GM20431 (cell line): ENCODE measurements at regions not wholly inside any gene's neighbourhood (a gene's known extent, or its start where the extent isn't known, plus 50 kb on each side); places are given as distances from the start of the nearest gene placed in this dataset.

Experiments used
- in situ Hi-C: fragments of 300-500 bp; cut with MseI, MboI; formaldehyde crosslinking; loops from one replicate; pipeline ENCODE4 v1.15.0; 2020; ENCODE audit warnings: low sequenced_read_pairs; ENCODE audit not compliant: unreplicated experiment

DNA sequence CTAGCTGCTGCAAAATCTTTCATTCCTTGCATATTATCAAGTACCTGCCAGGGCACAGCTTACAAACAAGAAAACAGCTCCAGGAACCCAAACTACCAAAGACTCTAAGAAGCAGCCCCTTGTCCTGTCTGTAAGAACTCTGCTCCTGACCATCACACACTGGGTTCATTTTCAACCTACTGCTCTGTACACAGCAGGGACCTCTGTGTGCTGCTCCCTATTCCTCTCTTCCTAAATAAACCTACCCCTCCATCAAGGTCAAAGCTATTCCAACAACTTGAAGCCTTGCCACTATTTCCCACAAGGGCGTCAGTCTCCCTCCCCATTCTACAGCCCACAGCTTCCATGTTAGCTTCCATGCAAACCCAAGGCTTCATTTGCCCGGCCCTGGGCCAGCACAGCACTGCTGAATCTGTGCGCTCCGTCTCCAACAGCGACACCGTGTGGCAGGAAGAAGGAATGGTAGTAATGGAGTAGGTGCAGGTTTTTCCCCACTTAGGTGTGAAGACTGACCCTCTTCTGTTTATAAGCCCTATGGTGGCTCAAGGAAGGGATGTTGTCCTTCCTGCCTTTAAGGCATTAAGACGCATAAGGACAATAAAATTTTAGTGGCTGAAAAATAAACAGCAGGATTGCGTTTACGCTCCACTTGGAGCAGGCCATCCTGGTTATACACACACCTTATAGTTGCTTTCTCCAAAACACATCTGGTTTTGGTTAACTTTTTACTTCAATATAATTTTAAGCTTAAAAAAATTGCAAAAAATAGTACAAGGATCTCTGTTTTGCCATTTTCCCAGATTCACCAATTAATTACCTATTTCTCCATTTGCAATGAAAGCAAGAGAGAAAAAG, 115.2 kb upstream of the NXT1 start:
- in situ Hi-C loops: loop anchor here (25.0 kb wide), 1 partner anchor 548 kb away; no protein-coding TSS in a partner anchor

DNA sequence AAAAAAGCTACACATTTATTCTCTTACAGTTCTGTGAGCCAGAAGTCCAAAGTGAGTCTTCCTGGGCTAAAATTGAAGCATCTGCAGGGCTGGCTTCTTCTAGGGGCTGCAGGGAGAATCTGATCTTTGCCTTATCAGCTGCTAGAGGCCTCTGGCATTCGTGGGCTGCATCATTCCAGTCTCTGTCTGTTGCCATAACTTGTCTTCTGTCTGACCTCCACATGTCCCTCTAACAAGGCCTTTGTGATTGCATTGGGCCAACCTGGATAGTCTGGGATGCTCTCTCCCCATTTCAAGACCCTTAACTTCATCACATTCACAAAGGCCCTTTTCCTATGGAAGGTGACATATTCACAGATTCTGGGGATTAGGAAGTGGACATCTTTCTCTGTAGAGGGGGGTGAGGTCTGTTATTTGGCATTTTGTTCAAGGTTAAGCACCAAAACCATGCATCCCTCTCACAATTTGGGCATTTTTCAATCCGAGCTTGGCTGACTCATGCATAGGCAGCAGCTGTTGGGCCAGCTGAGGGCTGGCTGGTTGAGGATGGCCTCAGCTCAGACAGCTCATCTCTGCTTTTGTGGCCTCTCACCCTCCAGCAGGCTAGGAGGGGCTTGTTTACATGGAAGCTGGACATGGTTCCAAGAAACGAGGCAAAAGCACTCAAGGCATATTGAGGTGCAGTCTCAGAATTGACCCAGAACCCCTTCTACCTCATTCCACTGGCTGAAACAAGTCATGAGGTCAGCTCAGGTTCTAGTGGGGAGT, 116.1 kb upstream of the NXT1 start:
- in situ Hi-C loops: loop anchor here (25.0 kb wide), 1 partner anchor 547 kb away; no protein-coding TSS in a partner anchor

DNA sequence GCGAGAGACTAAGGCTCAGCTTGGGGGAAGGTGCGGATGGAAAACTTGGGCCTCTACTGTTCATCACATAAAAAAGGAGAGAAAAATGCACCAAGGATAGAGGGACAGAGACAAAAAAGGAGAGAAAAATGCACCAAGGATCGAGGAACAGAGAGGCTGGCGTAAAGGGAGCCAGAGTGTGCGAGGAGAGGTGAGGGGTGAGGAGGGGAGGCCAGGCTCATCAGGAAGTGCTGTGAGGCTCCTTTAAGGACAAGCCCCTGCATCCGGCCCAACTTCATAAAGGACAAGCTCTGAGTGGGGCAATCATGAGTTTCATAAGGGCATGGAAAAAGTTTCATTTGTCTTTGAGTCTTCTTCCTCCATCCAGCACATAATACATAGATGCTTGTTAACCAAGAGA, 117.2 kb upstream of the NXT1 start:
- in situ Hi-C loops: loop anchor here (25.0 kb wide), 1 partner anchor 546 kb away; no protein-coding TSS in a partner anchor

DNA sequence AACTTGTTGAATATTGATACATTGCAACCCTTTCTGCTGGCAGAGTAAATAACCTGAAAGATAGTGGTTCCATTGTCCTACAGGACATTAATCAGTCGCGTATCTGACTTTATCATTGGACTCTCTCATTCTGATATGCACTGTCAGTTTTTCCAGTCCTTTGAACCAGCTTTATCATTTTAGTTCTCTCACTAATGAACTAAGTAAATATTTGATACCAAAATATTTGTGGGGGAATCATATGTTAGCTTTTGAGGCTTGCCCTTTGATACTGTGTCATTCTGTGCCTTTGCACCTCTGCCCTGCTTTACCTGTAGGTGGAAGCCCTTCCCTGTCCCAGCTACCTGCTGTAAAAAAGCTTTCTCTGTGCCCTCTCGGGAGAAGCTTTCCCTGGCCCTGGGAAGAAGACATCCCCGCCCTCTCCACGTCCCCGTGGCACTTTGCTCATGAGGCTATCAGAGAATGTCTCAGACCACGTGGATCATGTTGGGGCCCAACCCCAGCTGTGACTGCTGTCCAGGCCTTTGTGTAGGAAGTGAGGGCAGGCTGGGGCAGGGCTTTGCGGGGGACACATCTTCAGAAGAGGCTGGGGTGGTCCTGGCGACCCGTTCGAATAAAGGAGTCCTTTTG, 117.8 kb upstream of the NXT1 start:
- in situ Hi-C loops: loop anchor here (25.0 kb wide), 1 partner anchor 545 kb away; no protein-coding TSS in a partner anchor

DNA sequence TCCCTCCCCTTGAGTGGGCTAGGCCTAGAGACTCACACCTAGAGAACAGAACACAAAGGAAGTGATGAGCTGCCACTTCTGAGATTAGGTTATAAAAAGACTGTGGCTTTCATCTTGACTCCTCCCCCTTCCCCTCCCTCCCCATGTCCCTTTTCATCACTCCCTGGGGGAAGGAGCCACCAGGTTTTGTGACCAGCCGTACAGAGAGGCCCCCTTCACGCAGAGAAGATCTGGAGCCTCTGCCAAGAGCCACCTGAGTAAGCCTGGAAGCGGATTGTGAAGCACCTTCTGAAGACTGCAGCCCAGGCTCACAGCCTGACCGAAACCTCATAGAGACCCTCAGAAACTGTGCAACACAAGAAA, 118.4 kb upstream of the NXT1 start:
- in situ Hi-C loops: loop anchor here (25.0 kb wide), 1 partner anchor 545 kb away; no protein-coding TSS in a partner anchor

DNA sequence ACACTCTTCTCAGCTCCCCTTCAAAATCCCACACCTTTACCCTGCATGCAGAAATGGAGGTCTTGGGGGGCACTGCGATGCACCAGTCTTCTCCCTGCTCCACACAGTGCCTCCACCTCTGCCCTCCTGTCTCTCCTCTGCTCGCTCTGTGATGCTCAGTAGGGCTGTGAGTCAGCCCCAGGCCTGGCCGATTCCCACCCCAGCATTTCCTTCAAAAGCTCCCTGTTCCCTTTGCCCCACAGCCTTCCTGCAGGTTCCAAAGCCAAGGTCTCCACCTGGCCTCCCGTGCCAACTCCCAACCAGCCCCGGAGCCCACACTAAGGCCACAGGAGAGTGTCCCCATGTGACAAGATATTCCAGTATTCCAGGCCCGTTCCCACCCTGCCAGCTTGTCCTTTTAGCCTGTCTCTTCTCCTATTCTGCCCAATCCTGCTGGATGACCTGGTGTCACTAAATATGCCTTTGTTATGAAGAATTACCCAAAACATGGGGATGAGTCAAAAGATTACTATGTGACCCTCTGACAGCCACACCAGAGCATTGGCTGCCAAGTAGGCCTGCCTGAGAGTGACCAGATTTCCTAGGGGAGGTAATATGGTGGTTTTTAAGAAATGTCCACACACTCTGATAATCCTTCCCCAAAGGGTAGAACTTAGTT, 118.9 kb upstream of the NXT1 start:
- in situ Hi-C loops: loop anchor here (25.0 kb wide), 1 partner anchor 544 kb away; no protein-coding TSS in a partner anchor

DNA sequence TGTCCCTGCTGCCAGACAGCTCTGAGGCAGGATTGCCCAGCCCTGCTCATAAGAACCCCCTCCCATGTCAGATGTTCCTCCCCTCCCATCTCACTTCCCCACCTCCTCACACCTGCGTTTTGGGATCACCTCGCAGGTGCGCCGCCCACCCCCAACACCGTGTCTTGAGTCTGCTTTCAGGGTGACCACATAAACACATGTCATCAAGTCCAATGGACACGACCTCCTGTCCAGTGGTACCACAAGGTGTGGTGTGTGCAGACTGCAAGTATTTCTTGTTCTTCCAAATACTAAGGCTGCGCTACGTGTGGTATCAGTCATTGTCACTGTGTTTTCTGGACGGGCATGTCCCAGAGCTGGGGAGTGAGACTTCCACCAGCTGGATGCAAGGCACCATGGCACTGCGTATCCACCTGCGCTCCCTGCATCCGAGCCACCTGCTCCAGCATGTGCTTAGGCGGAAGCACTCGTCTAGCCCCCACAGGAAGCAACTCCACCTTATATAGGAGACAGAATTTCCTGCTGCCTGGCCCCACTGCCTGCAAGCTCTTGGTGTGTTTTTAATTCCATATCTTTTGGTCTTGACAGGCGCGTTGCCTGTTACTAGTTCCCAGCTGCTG, 119.7 kb upstream of the NXT1 start:
- in situ Hi-C loops: loop anchor here (25.0 kb wide), 1 partner anchor 544 kb away; no protein-coding TSS in a partner anchor

DNA sequence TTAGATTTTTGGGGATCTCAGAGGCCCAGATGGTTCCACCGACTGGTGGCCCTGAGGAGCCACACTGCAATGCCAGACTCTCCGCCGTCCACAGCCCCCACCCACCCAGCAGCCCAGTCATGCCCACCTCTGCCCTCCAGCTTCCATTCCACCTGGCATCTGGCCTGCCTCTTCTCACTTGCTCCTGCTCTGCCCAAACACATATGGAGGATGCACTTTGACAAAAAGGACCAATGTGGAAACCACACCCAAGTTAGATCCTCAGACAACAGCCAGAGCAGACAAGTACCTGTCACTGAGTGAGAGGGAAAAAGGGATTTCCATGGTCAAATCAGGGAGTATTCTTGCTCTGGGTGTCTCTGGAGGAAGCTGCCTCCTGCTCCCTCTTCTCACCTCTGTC, 120.6 kb upstream of the NXT1 start:
- in situ Hi-C loops: loop anchor here (25.0 kb wide), 1 partner anchor 543 kb away; no protein-coding TSS in a partner anchor

DNA sequence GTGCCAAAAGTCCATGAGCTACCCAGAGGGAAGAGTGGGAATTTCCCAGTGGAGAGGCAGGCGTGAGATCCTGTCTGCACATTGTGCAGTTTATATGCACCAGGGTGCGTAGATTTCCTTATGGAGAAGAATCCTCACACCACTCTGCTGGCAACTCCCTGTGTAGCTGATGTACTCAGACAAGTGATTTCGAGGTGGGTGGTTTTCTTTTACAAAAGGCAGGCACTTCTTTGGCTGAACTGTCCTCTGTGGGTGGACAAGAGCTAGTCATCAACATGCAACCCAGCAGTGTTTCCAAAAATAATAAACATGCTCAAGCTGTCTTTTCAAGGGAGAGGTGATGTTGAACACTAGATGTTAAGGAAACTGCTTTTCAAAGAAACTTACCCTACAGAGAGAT, 121.7 kb upstream of the NXT1 start:
- in situ Hi-C loops: loop anchor here (25.0 kb wide), 1 partner anchor 542 kb away; no protein-coding TSS in a partner anchor

DNA sequence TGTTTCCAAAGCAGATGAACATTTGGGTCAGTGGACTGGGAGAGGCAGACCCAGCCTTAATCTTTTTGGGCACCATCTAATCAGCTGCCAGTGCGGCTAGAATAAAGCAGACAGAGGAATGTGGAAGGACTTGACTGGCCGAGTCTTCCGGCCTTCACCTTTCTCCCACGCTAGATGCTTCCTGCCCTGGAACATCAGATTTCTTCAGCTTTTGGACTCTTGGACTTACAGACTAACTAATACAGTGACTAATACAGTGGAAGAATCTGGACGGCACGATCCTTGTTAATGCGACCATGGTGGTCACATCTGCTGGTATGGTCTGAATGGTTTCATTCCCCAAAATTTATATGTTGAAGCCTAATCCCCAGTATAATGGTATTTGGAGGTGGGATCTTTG, 122.6 kb upstream of the NXT1 start:
- in situ Hi-C loops: loop anchor here (25.0 kb wide), 1 partner anchor 541 kb away; no protein-coding TSS in a partner anchor

DNA sequence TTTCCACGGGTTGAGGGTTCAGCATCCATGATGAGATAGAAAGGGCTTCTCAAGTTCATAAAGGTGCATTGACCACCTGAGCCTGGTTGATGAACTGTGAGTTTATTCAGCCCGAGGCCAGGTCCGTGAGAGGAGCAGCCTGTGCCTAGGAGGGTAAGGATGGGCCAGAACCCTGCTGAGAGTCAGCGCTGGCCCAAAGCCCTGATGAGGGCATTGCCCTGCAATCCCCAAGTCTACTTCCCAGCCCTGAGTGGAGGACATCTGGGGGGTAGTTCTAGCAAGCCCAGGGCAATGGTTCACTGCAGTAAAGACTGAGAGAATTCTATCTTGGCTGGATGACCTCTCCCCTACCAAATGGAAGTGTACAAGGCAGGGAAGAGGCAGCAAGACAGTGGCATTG, 123.3 kb upstream of the NXT1 start:
- in situ Hi-C loops: loop anchor here (25.0 kb wide), 1 partner anchor 540 kb away; no protein-coding TSS in a partner anchor

DNA sequence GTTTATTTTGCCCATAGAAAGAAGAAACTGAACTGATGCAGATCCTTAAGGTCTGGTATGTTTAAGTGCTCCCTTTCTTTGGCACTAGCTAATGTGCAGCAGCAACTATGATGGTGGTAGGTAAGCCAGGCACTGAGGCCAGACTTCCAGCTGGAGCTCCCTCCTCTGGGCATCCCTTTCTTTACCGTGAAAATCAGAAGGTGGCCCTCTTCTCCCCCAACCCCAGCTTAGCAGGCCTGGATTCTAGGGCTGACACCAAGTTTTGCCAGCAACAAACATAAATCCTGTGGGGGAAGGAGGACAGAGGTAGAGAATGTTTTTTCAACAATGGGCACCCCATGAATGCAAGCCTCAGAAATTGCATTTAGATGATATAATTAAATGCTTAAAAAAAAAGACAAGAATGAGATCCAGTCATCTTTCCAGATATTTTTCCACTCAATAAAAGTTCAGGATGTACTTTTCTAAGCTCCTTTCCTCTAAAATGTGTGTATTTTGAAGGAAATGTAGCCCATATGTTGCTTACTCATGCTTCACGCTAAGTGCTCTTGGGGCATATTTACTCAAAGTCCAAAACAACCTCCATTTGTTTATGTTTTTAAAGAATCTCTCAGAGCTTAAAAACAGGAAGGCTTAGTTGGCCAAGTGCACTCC, 123.9 kb upstream of the NXT1 start:
- in situ Hi-C loops: loop anchor here (25.0 kb wide), 1 partner anchor 539 kb away; no protein-coding TSS in a partner anchor

DNA sequence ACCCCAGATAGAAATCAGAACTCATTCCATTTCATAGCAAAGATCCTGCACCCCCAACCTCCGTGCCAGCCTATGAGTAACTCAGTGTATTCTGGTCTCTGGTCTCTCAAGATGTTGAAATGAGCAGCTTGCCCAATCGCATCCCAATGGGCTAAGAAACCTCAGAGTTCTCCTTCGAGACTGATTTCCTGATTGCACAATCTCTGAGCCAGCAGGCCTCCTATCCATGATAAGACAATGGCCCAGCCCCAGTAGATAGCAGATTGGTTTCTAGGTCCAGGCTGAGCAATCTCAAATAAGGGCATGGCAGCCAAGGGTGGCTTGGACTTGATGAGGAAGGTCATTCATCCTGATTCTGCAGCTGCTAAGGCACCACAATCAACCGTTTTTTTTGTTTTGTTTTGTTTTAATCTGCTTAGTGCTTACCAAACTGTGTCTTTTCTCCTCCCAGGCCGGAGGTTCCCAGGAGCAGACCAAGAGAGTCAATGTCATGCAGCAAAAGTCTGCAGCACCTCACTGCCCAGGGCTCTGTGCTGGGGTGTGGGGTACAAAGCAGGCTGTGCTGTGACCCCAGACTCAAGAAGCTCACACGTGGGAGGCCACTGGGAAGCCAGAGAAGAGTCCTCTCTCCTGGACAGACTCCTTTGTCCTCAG, 125.1 kb upstream of the NXT1 start:
- in situ Hi-C loops: loop anchor here (25.0 kb wide), 1 partner anchor 538 kb away; no protein-coding TSS in a partner anchor

DNA sequence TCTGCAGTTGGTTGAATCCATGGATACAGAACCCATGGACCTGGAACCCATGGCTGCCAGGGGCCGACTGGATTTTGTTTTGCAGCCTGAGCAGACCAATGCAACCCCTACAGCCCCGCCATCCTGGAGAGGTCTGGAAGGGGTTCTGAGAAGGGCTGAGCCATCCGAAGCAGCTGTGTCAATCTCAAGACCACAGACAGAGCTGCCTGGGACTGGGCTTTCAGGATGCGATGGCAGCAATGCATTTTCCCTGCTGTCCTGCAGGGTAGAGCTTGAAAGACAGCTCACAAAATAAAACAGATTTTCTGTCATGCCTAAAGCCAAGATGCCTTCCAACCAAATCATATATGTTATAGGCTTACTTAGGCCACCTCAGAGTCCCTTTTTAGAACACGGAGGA, 125.8 kb upstream of the NXT1 start:
- in situ Hi-C loops: loop anchor here (25.0 kb wide), 1 partner anchor 538 kb away; no protein-coding TSS in a partner anchor

DNA sequence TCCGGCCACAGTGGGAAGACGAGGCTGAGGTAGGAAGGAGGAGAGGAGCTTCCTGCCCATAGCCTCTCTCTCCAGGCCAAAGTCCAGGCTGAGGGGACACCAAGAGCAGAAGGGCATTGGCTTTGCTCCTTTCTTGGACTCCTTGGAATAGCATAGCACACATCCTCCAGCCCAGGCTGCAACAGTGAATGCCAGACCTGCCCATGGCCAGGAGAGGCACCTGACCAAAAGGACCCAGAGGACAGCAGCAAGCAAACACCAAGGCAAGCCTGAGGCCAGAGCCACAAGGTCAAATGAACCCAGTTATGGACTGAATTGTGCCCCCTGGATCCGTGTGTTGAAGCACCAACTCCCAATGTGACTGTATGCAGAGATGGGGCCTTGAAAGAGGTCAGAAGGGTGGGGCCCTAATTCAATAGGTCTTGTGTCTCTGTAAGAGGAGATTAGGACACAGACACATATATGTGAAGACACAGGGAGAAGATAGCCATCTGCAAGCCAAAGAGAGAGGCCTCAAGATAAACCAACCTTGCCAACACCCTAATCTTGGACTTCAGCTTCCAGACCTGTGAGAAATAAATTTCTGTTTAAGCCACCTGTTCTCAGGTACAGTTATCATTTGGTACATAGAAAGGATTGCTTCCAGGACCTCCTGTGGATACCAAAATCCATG, 126.5 kb upstream of the NXT1 start:
- in situ Hi-C loops: no loop called here

DNA sequence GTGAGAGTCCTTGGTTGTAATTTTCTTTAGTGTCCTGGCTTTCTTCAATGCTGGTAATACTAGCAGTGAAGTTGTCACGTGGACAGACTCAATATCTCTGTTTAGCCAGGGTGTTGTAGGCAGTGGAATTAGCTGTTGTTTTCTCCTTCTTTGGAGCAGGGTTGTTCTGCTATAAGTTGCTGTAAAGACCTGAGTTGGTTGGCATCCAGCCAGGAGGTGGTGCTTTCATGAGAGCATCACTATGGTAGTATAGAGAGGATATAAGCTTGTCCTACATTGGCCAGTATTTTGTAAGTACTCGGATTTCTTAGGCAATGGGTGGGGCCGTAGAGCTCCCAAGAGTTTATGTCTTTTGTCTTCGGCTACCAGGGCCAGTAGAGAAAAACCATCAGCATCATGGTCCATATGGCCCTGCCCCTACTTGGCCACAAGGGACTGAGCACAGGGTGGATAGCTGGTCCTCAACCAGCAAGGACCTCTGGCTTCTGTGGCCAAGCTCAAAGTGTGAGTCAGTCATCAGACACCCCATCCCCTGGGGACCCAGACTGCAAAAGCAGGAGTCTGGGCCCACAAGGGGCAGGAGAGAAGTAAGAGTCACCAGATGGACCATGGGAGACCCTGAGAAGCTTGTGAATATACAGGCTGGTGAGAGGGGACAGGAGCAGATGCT, 127.9 kb upstream of the NXT1 start:
- in situ Hi-C loops: no loop called here

DNA sequence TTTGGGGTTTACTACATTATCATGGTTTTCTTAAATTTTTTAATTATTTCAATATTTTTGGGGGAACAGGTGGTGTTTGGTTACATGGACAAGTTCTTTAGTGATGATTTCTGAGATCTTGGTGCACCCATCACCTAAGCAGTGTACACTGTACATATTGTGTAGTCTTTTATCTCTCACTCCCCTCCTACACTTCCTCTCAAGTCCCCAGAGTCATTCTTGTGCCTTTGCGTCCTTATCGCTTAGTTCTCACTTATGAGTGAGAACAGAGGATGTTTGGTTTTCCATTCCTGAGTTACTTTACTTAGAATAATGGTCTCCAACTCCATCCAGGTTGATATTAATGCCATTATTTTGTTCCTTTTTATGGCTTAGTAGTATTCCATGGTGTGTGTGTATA, 130.9 kb upstream of the CD93 start:
- in situ Hi-C loops: no loop called here
